GM21390 (cell line): ENCODE measurements at regions not wholly inside any gene's neighbourhood (a gene's known extent, or its start where the extent isn't known, plus 50 kb on each side); places are given as distances from the start of the nearest gene placed in this dataset.
A peak's percentile ranks its signal among the peaks of the same experiment; 100 is the strongest.

Experiments used
- ATAC-seq: cut with Tn5 transposase; IDR thresholded peaks from one replicate; pipeline ENCODE4 v1.9.1; 2021; ENCODE audit not compliant: unreplicated experiment

DNA sequence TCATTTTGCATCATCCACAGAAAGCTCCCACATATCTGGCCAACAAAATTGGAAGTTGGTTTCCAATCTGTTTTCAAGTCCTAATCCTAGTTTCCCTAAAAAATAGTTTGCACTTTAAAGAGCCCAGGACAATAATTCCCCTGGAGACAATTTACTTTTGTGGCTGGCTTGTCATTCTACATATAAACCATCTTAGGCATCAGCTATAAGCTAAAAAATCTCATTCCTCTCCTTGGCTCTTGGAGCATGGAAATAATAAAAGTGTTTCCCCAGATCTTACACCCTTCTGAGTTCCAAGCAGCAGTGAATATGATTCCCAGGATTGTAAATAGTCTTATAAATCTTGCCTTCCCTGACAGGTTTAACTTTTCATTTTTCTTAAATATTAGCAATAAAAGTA lies 89.1 kb upstream of the NUDT4 start:
- no peak for ATAC-seq

DNA sequence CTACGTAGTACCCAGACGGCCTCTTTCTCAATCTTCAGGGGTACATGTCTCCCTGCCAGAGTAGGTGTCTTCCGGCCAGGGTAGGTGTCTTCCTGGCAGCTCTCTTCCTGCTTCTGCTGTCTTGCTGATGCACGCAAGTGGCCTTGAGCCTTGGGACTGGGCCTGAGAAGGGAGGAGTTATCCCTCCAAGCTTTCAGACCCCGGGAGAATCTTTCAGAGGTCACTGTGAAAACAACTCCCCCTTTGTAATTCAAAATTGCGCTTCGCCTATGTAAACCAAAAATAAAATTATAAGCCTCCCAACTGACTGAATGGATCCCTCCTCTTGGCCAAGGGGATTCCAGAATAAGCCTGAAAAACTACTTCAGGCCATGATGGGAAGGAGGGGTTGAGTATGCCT lies 87.3 kb upstream of the NUDT4 start:
- no peak for ATAC-seq

DNA sequence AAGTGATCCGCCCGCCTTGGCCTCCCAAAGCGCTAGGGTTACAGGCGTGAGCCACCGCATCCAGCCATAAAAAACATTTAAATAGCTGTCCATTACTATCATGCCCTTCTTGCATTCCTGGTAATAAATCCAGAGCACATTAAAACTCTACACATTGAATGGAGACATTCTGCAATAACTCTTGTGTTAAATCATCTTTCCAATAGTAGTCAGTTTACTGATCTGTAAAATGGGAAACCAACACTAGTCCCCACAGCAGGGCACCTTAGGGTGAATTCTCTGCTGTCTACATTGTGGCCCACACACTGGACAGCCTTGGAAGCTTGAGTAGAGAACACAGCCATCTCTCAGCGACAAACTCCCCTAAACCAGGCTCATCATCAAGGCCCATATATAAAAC lies 85.5 kb upstream of the NUDT4 start:
- no peak for ATAC-seq

DNA sequence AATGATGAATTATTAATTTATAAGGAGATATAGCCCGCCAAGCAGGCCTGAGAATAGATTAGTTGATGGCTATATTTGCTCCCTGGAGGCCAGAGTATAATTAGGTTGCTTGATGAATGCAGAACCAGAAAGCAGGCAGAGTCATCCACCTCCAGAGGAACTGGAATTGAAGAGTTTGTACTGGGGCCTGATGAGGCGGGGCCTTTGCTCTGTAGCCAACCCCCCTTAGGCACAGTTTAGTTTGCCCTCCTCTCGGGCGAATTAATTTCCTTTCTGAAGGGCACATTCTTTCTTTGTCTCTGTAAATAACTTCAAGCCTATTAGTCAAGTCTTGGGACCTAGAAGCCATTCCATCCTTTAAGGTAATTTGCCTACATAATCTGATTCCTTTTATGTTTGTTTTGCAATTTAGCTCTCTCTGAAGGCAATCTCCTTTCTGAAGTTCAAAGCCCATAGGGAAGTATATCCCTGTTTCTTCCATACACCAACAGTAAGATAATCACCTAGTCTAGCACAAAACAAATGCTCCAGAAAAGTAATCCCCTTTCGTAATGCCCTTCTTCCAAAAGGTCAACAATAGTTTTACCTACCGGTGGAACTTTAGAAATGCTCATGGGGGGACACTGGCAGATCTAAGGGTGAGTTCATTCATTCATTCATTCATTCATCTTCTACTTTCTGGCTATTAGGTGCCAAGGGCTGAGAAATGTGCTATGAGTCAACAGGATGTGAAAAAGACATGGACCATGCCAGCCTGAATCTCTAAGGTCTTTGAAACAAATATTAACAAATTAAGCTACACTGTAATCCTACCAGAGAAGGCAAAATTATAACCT lies 84.8 kb upstream of the NUDT4 start:
- no peak for ATAC-seq

DNA sequence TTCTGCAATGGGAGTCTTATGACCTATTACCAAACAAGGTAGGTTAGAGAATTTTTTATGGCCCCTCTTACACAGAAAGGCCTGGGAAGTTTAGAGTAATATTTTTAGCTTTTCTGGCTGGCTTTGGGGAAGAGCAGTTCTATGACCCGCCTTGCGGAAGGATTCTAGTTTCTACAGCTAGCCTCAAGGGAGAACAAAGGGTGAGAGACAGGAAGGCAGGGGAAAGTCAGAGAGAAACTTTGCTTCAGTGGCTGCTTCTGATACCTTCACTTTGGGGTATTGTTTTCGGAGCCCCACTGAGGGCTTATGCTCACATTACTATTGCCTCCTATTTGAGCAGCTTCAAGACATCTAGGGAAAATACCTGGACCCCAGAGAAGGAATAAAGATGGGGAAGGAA lies 80.7 kb upstream of the NUDT4 start:
- peak; percentile 89 for ATAC-seq

DNA sequence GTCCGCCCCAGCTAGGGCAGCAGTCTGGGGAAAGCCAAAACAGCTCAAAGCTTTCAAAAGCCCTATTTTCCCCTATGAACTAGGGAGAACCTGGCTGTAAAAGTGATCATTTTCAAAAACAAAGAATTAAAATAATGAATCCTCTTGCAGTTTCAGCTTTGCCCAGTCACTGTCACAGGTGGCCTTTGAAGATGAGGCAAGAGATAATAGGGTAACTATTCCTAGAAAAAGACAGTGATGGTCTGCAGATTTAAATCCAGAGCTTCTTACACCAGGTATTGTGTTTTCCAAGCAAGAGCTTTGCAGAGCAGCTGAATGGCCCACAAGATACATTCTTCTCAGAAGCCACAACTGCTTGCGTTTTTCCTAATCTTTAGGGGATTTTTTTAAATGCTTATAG lies 80.2 kb upstream of the NUDT4 start:
- peak; percentile 6 for ATAC-seq

DNA sequence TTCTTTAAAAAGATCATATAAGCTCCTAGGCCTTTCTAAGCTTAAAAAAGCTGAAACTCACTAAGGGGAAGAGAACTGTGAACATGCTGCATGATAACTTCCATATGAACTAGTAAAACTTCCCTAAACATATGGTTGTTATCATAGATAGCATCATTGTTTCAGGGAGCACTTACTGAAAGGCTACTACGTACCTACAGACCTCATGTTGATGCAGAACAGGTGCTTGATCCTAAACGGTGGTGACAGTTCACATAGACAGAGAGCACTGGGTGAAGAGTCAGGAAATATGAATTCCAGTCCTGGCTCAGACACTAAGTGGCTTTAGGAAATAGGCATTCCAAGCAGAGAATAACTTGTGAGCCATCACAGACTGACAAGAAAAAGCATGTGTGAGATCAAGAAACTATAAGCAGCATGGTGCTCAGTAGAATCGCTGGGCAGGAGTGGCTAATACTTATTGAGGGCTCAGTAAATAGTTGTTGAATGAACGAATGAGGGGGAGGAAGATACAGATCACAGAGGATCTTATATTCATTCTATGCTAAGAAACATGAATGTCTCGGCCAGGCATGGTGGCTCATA lies 78.4 kb upstream of the NUDT4 start:
- no peak for ATAC-seq

DNA sequence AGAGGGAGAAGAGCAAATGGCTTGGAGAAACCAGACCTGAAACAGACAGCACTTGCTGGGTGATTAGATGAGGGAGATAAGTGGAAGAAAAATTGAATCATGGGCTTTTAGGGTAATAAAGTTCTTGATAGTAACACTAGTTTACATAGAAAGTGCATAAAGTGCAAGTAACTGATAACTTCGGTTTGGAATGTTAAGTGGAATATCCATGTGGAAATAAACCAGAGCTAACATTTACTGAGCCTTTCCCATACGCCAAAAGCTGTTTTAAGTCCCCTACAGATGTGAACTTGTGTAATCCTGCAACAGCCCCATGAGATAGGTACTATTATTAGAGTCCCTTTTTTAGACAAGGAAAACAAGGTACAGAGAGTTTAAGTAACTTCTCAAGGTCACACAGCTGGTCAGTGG lies 77.1 kb upstream of the NUDT4 start:
- ATAC-seq, result no peak

DNA sequence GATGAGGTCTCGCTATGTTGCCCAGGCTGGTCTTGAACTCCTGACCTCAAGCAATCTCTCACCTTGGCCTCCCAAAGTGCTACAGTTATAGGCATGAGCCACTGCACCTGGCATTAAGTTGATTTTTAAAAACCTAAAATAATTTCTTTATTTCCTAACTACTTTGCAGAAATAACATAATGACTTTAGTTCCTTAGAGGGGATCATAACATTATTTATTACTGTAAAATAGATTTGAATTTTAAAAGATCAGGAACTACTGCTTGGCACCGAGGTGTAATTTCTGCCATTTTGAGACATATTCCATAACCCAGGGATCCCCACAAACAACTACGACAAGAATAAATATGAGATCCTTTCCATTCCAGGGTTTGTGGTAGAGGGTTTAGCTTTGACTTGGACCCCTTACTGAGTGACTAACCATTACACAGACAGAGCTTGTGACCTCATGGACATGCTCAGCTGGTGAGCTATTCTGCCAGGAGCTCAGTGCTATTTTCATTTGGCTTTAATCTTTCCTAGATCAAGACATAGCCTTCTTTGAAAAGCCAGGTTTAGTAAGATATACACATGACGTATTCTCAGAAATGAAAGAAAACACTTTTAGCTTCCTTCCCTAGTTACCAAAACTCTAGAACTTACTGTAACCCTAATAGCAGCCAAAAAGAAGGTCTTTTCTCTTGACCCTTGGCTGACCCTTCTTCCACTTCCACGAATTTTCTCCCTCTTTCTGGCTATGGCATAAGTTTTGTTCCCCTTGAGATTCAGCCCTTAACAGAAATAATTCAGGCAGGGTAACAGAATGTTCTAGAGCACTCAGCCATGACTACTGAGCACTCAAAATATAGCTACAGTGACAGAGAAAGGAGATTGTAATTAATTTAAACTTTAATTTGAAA lies 75.1 kb upstream of the NUDT4 start:
- no peak for ATAC-seq

DNA sequence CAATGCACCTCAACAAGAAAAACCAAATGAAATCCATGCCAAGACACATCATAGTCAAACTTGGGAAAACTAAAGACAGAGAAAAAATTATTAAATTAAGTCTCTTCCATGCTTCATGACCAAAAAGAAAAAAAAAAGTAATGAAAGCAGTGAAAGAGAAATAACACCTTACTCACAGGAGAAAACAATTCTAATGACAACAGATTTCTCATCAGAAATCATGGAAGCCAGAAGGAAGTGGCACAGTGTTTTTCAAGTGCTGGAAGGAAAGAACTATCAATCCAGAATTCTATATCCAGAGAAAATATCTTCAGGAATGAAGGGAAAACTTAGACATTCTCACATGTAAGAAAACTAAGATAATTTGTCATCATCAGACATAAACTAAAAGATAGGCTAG lies 71.1 kb upstream of the NUDT4 start:
- no peak for ATAC-seq

DNA sequence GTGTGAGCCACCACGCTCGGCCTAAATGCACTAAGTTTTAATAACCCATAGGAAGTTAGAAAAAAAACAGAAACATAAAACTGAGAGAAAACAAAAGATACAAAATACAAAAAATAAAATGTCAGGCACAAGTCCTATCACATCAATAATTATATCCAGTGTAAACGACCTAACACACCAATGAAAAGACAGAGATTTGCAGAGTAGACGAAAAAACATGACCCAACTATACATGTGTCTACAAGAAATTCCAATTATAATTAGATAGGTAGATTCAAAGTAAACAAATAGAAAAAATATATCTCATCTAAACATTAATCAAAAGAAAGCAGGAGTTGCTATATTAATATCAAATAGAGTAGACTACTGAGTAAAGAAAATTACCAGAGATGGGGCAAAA lies 69.4 kb upstream of the NUDT4 start:
- no peak for ATAC-seq

DNA sequence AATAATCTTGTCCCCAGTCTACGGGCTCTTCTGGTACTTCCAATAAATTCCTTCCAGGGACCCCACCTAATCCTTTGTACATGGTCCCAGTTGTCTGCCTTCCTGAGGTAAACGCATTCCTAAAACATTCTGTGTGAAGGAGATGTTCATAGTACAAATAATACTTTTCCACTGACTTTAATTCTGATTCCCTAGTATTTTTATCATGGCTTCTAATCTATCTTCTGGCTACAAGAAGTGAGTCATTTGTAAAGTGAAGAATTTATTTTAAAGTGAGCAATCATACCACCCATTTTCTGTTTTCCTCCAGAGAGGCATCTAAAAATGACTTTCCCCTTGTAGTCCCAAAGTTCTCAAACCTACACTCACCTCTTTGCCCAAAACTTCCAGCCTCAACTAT lies 65.9 kb upstream of the NUDT4 start:
- no peak for ATAC-seq

DNA sequence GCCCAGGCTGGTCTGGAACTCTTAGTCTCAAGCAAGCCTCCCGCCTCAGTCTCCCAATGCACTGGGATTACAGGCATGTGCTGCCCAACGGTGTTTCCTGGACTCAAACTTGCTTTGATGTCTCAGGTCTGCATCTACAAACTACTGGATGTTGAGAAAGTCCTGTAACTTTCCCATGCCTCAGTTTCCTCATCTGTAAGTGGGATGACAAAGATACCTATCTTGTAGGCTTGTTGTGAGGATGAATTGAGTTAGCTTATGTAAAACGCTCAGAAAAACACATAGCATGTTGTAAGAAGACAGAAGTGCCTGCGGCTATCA lies 63.6 kb upstream of the NUDT4 start:
- no peak for ATAC-seq

DNA sequence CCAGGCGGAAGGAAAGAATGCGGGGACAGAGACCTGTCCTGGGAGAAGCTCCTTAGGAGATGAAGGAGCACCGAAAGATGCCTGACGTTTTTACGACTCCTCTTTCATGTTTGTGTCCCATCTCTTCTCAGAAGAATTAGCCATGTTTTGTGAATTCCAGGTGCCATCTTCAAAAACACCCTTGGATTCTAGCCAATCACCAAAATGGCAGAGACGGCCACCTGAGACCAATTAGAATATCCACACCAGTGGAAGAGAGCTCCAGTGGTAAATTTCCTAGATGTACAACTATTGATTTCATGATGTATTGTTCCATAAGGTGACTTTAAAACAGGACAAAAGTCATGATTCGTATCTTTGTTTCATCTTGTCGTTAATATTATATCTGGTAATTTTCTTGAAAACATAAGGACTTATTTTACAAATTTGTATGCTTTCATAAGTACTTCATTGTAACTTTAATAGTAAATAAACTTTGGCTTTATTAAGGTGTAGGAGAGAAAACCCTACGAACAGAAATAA lies 62.3 kb upstream of the NUDT4 start:
- ATAC-seq, result no peak

DNA sequence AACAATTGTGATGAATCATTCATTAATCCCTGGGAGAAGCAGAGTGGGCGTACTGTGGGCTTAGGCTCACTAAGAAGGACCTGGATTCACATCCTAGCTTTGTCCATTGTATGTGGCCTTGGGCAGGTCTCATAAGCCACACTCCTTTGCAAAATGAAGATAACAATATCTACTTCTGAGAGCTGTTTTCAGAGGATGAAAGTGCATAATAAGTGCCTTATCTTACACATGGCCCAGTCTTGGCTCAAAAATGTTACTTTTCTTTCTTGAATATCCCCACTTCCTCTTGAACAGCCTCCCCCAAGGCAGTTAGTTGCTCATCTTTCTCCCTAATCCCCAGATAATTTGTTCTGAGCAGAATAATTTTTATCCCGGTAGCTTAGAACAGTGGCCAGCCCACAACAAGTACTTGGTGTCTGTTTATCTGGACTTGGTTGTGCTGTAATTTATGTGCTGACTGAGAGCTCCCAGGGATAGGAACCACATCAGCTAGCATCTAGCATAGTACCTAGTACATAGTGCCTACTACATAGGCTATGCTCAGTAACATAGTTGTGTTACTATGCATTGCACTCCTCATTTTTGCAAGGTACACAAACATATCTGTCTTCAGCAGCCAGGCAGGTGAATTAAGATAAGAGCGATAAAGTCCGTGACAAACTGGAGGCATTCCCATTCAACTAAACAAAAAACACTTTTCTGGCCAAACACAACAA lies 61.7 kb upstream of the NUDT4 start:
- no peak for ATAC-seq

DNA sequence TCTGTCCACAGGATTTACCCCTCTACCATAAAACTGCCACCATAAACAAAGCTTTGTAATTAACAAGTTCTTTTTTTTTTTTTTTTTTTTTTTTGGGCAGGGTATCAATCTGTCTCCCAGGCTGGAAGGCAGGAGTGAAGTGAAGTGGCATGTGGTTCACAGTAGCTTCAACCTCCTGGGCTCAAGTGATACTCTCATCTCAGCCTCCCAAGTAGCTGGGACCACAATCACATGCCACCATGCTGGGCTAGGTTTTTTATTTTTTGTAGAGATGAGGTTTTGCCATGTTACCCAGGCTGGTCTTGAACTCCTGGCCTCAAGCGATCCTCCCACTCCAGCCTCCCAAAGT lies 61.1 kb upstream of the NUDT4 start:
- no peak for ATAC-seq

DNA sequence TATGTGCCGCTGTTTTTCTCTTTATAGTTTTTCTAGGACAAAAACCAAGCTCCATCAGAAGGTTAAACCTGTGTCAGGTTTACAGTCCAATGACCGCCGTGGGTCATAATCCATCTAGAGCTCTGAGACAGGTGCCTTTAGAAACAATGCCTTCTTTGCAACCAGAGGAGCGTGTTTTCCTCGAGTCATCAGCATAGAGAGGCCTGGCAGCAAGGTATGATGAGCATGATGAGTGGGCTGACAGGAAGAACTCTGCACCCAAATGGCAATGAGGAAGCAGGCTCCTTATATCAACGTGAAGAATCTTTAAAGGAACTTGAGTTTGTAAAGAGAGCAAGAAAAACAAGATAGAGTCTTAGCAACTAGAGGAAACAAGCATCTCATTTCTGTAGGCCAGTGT lies 60.5 kb upstream of the NUDT4 start:
- ATAC-seq, result no peak

DNA sequence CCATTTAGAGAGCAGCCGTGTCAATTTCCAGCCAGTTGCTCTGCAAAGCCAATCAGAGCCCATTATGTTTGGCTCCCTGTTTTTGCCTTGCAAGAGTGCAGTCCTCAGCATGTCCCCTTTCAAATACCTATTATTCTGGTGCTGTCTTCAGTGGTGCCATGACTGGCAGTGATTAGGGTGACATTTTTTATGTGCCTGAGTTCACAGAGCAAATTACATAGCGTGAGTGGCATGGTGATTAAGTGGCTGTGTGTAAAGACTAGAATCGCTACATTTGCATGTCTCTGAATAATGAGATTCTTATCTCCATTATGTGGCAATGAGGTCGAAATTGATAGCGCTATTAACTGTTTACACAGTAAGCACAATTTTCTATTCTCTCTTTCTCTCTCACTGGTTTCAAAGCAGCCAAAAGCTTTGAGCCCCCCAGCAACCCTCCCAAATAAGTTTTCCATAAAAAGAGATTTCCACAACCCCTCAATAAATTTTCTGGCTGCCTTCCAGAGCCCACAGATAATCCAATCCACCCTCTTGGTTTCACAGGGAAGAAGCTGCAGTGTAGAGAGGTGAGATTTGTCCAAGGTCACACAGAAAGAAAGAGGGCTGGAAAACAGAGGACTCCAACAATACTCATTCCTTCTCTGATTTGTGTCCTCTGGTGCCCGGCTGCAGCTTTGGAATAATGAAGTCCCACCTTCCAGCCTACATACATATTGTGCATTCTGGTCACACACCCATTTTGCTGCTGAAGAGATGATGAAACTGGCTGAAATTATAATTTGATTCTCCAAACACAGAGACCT lies 58.8 kb upstream of the NUDT4 start:
- no peak for ATAC-seq

DNA sequence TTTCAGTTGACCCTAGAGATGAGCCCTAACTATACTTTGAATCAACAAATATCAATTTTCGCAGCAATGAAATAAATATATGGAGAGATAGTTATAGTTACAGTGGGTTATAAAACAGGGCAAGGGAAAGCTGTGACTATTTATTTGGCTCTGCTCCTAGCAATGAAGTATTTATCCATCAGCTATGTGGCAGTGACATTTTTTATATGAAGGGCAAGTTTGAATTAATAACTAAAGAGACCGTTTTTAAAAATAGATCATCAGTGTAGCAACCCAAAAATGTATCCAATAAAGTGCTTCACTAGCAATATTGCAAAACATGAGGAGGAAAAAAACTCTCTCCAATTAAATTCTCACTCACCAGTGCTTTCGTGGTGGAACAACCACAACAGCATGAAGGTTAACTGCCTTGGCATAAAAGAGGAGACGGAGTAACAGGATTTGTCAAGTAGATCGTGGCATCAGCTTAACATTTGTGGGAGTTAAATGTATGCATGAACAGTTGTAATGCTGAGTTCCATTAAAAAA lies 58.1 kb upstream of the NUDT4 start:
- no peak for ATAC-seq

DNA sequence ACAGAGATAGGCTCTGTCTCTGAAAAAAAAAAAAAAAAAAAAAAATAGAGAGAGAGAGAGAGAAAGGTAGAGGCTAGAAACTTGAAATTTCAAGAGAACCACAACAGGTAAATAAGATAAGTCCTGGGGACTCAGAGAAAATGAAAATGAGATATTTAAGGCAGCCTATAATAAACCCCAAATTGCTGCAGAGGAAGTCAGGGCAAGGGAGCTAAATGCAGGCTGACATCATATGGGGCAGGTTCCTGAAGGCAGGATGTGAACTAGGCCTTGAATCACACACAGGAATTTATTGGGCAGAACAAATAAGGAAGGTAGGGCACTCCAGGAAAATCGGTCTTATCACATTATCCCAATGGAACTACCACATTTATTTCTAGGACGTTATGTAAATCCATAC lies 54.9 kb upstream of the NUDT4 start:
- peak; percentile 72 for ATAC-seq
